ENCODE measurements at regions not wholly inside any gene's neighbourhood (a gene's known extent, or its start where the extent isn't known, plus 50 kb on each side); places are given as distances from the start of the nearest gene placed in this dataset.

DNA sequence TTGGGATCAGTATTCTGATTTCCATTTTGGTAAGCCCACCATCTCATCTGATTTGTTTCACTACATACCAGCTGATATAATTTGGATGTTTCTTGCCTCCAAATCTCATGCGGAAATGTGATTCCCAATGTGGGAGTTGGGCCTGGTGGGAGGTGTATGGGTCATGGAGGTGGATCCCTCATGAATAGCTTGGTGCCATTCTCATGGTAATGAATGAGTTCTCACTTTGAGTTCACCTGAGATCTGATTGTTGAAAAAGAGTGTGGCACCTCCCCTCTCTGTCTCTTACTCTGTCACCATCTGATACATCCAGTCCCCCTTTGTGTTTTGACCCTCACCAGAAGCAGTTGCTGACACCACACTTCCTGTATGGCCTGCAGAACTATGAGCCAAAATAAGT is 347.3 kb downstream of the ARL4A start (continued):
- TF ChIP-seq TCF7L2 (IDR thresholded peaks at IDR 0.05; ENCODE audit: borderline replicate concordance, extremely low read depth, insufficient read depth, insufficient read length) (no peak), ZNF274 (IDR thresholded peaks at IDR 0.05; ENCODE audit: low read depth, low read length) (no peak), POLR2A (IDR thresholded peaks at IDR 0.05; ENCODE audit: borderline replicate concordance, extremely low read depth, insufficient read depth, insufficient read length) (no peak), SRF (IDR thresholded peaks at IDR 0.05; ENCODE audit: low read depth) (no peak)

DNA sequence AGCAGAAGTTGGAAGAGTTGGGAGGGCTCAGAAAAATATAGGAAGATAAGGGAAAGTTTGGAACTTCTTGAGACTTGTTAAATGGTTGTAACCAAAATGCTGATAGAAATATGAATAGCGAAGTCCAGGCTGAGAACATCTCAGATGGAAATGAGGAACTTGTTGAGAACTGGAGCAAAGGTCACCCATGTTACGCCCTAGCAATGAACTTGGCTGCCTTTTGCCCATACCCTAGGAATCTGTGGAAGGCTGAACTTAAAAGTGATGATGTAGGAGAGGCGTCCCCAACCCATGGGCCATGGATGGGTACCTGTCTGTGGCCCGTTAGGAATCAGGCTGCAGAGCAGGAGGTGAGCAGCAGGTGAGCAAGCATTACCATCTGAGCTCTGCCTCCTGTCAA is 347.8 kb downstream of the ARL4A start:
- Histone ChIP-seq H3K79me2 (ENCODE audit: insufficient read depth, low read length) (no peaks in the 10 kb centered on the region), H3K4me2 (ENCODE audit: low read length) (no peak overlapping the region), H4K20me1 (ENCODE audit: insufficient read depth) (no peaks in the 10 kb centered on the region), H3K9ac (ENCODE audit: low read length) (no peak overlapping the region), H3K27me3 (ENCODE audit: insufficient read depth, low read length) (no peaks in the 10 kb centered on the region), H3K4me3 (replicated peaks in 1 of 2; ENCODE audit: low read depth in 1 of 2, low read length in 2 of 2) (no peak overlapping the region), H3K9me3 (ENCODE audit: control insufficient read depth in 1 of 2, insufficient read depth in 1 of 2, low read depth in 1 of 2, low read length in 2 of 2) (no peaks in the 10 kb centered on the region), H3K36me3 (ENCODE audit: control insufficient read depth in 1 of 2, insufficient read depth in 2 of 2, low read length in 2 of 2) (no peaks in the 10 kb centered on the region), H3K9me2 (ENCODE audit: insufficient read depth) (no peaks in the 10 kb centered on the region), H2AFZ (ENCODE audit: low read depth, low read length, poor library complexity, severe bottlenecking) (no peak overlapping the region), H3K4me1 (ENCODE audit: control insufficient read depth in 1 of 2, insufficient read depth in 2 of 2, low read length in 2 of 2) (peaks cover 18 to 47% of the 10 kb centered on the region in 2 experiments; a peak in 3 of 4 replicates), H3K27ac (ENCODE audit: low read depth, low read length) (no peak overlapping the region)
- ChIA-PET CTCF (no interaction called here), RAD21 (ENCODE audit: low non-redundant PET in 1 of 2, low total read pairs in 2 of 2, uncharacterized antibody in 2 of 2, unreplicated experiment in 2 of 2) (no interaction called here), POLR2A (no interaction called here)
- TF ChIP-seq, protein P1, sequence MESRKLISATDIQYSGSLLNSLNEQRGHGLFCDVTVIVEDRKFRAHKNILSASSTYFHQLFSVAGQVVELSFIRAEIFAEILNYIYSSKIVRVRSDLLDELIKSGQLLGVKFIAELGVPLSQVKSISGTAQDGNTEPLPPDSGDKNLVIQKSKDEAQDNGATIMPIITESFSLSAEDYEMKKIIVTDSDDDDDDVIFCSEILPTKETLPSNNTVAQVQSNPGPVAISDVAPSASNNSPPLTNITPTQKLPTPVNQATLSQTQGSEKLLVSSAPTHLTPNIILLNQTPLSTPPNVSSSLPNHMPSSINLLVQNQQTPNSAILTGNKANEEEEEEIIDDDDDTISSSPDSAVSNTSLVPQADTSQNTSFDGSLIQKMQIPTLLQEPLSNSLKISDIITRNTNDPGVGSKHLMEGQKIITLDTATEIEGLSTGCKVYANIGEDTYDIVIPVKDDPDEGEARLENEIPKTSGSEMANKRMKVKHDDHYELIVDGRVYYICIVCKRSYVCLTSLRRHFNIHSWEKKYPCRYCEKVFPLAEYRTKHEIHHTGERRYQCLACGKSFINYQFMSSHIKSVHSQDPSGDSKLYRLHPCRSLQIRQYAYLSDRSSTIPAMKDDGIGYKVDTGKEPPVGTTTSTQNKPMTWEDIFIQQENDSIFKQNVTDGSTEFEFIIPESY (IDR thresholded peaks at IDR 0.05; ENCODE audit: extremely low read depth, insufficient replicate concordance, low read length) = no peak
- TF ChIP-seq, protein P2, sequence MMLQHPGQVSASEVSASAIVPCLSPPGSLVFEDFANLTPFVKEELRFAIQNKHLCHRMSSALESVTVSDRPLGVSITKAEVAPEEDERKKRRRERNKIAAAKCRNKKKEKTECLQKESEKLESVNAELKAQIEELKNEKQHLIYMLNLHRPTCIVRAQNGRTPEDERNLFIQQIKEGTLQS (IDR thresholded peaks at IDR 0.05) = no peak
- TF ChIP-seq EZH2 (IDR thresholded peaks at IDR 0.05) (no peak), POLR2AphosphoS5 (IDR thresholded peaks at IDR 0.05; ENCODE audit: low read depth, low read length) (no peak), SIN3A (IDR thresholded peaks at IDR 0.05; ENCODE audit: low read depth) (no peak), TCF7L2 (IDR thresholded peaks at IDR 0.05; ENCODE audit: borderline replicate concordance, extremely low read depth, insufficient read depth, insufficient read length) (no peak)
- TF ChIP-seq, protein P3, sequence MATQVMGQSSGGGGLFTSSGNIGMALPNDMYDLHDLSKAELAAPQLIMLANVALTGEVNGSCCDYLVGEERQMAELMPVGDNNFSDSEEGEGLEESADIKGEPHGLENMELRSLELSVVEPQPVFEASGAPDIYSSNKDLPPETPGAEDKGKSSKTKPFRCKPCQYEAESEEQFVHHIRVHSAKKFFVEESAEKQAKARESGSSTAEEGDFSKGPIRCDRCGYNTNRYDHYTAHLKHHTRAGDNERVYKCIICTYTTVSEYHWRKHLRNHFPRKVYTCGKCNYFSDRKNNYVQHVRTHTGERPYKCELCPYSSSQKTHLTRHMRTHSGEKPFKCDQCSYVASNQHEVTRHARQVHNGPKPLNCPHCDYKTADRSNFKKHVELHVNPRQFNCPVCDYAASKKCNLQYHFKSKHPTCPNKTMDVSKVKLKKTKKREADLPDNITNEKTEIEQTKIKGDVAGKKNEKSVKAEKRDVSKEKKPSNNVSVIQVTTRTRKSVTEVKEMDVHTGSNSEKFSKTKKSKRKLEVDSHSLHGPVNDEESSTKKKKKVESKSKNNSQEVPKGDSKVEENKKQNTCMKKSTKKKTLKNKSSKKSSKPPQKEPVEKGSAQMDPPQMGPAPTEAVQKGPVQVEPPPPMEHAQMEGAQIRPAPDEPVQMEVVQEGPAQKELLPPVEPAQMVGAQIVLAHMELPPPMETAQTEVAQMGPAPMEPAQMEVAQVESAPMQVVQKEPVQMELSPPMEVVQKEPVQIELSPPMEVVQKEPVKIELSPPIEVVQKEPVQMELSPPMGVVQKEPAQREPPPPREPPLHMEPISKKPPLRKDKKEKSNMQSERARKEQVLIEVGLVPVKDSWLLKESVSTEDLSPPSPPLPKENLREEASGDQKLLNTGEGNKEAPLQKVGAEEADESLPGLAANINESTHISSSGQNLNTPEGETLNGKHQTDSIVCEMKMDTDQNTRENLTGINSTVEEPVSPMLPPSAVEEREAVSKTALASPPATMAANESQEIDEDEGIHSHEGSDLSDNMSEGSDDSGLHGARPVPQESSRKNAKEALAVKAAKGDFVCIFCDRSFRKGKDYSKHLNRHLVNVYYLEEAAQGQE (IDR thresholded peaks at IDR 0.05; ENCODE audit: low read depth) = no peak
- intact Hi-C loops (cut with micrococcal nuclease) = no loop called here
- no peak for ATAC-seq
- BruUV-seq (replicated peaks) = no TSS peak
- DNase-seq (ENCODE audit: low read depth, low spot score) = no peak

Data from HCT116 (cell line).